CD14-positive monocyte (primary cell): ENCODE measurements at regions not wholly inside any gene's neighbourhood (a gene's known extent, or its start where the extent isn't known, plus 50 kb on each side); places are given as distances from the start of the nearest gene placed in this dataset.

ENCODE experiments used
- DNase-seq, 3 donors: peaks; one replicate each; pipeline ENCODE4 v3.0.0-alpha.2; 2011 to 2022
- H2AFZ ChIP-seq: 2 replicates; pipeline ENCODE4 v1.6.0; 2012; ENCODE audit warnings: mild to moderate bottlenecking, low read depth, low read length, inconsistent platforms; ENCODE audit not compliant: insufficient read depth, poor library complexity, severe bottlenecking
- H3K27ac ChIP-seq, 2 donors: 1 replicate in 1 of 2; 2 replicates in 1 of 2; pipeline ENCODE4 v1.5.1; 2012 to 2013; ENCODE audit warnings: low read length in 2 of 2, control low read depth in 1 of 2, inconsistent platforms in 1 of 2, low read depth in 1 of 2, mild to moderate bottlenecking in 1 of 2
- H3K27me3 ChIP-seq, 2 donors: one replicate each; pipeline versions ENCODE4 v1.6.0 to v1.6.1; 2011 to 2013; ENCODE audit warnings: low read length in 2 of 2; ENCODE audit not compliant: control insufficient read depth in 2 of 2, insufficient read depth in 2 of 2
- H3K36me3 ChIP-seq, 2 donors: replicated peaks in 1 of 2; 1 replicate in 1 of 2; 2 replicates in 1 of 2; pipeline versions ENCODE4 v1.5.1 to v1.6.1; 2012 to 2013; ENCODE audit warnings: low read length in 2 of 2, control low read depth in 1 of 2, inconsistent platforms in 1 of 2, mild to moderate bottlenecking in 1 of 2; ENCODE audit not compliant: insufficient read depth in 2 of 2, control insufficient read depth in 1 of 2
- H3K4me1 ChIP-seq, 2 donors: 1 replicate in 1 of 2; 2 replicates in 1 of 2; pipeline versions ENCODE4 v1.5.1 to v1.6.1; 2012 to 2013; ENCODE audit warnings: low read length in 2 of 2, control low read depth in 1 of 2, inconsistent platforms in 1 of 2, mild to moderate bottlenecking in 1 of 2, moderate library complexity in 1 of 2; ENCODE audit not compliant: insufficient read depth in 2 of 2, control insufficient read depth in 1 of 2
- H3K4me2 ChIP-seq: replicated peaks from 2 replicates; pipeline ENCODE3; 2012; ENCODE audit warnings: low read length, moderate library complexity, mild to moderate bottlenecking; ENCODE audit not compliant: poor library complexity, severe bottlenecking; ENCODE audit errors: extremely low read depth
- H3K4me3 ChIP-seq, 3 experiments: fragments of 200-600 bp in 1 of 3; sonication (generic) in 1 of 3; replicated peaks in 1 of 3; 1 replicate in 2 of 3; 2 replicates in 1 of 3; pipeline ENCODE4 v1.5.1; 2011 to 2013; ENCODE audit warnings: low read length in 3 of 3, mild to moderate bottlenecking in 3 of 3, control low read depth in 2 of 3, low read depth in 2 of 3, inconsistent platforms in 1 of 3, moderate library complexity in 1 of 3
- H3K79me2 ChIP-seq: 2 replicates; pipeline ENCODE4 v1.6.0; 2012; ENCODE audit warnings: mild to moderate bottlenecking, control low read depth, inconsistent platforms, low read length, moderate library complexity; ENCODE audit not compliant: insufficient read depth
- H3K9ac ChIP-seq: 2 replicates; pipeline ENCODE4 v1.6.0; 2017; ENCODE audit warnings: low read length, mild to moderate bottlenecking; ENCODE audit not compliant: insufficient read depth, poor library complexity, severe bottlenecking
- H3K9me3 ChIP-seq, 2 donors: replicated peaks in 1 of 2; 1 replicate in 1 of 2; 2 replicates in 1 of 2; pipeline versions ENCODE4 v1.5.1 to v1.6.1; 2012 to 2013; ENCODE audit warnings: low read length in 2 of 2, control low read depth in 1 of 2; ENCODE audit not compliant: control insufficient read depth in 1 of 2, insufficient read depth in 1 of 2
- H4K20me1 ChIP-seq: 2 replicates; pipeline ENCODE4 v1.6.0; 2012; ENCODE audit warnings: mild to moderate bottlenecking, low read length, control low read depth, moderate library complexity; ENCODE audit not compliant: insufficient read depth
- H3K27ac Mint-ChIP-seq, 7 donors: one replicate each; pipeline ENCODE4 v1.8.0; 2020; ENCODE audit warnings: mild to moderate bottlenecking in 7 of 7, mixed read lengths in 7 of 7, moderate library complexity in 6 of 7, inconsistent platforms in 2 of 7
- H3K27me3 Mint-ChIP-seq, 3 donors: one replicate each; pipeline ENCODE4 v1.8.0; 2021 to 2022; ENCODE audit warnings: low read depth in 3 of 3, mild to moderate bottlenecking in 3 of 3, mixed read lengths in 3 of 3, moderate library complexity in 3 of 3, inconsistent platforms in 1 of 3
- H3K36me3 Mint-ChIP-seq, 2 donors: one replicate each; pipeline ENCODE4 v1.8.0; 2020; ENCODE audit warnings: mixed read lengths in 2 of 2, inconsistent platforms in 1 of 2, mild to moderate bottlenecking in 1 of 2
- H3K4me1 Mint-ChIP-seq: one replicate; pipeline ENCODE4 v1.8.0; 2020; ENCODE audit warnings: mild to moderate bottlenecking, mixed read lengths
- H3K4me3 Mint-ChIP-seq, 2 donors: one replicate each; pipeline ENCODE4 v1.8.0; 2020; ENCODE audit warnings: mild to moderate bottlenecking in 2 of 2, mixed read lengths in 2 of 2, moderate library complexity in 1 of 2
- H3K9me3 Mint-ChIP-seq, 7 donors: one replicate each; pipeline ENCODE4 v1.8.0; 2020 to 2022; ENCODE audit warnings: mixed read lengths in 7 of 7, mild to moderate bottlenecking in 6 of 7, moderate library complexity in 6 of 7, inconsistent platforms in 2 of 7
- CTCF ChIP-seq: fragments of 200-600 bp; IDR thresholded peaks from one replicate; pipeline ENCODE4 v1.8.0; 2022; ENCODE audit warnings: antibody characterized with exemption, mild to moderate bottlenecking
- WGBS: methylation state at CpG from one replicate; pipeline ENCODE4 v1.1.5; 2013; ENCODE audit warnings: missing lambda C conversion rate; ENCODE audit not compliant: insufficient coverage; 5-methylcytosine and 5-hydroxymethylcytosine counted together
- intact Hi-C, 2 donors: fragments of 100-400 bp; cut with micrococcal nuclease; formaldehyde crosslinking; loops; one replicate each; pipeline versions ENCODE4 v1.15.0 to v1.15.1; 2023

- H3K9ac ChIP-seq = no peak overlapping the region
- no peak overlapping the region for H3K27ac Mint-ChIP-seq
- no peak overlapping the region for H2AFZ ChIP-seq
- H3K36me3 ChIP-seq = no peaks in the 10 kb centered on the region
- intact Hi-C loops = no loop called here
- no peak overlapping the region for H3K4me2 ChIP-seq
- peaks cover 2 to 11% (median 6%) of the 10 kb centered on the region in 7 donors for H3K9me3 Mint-ChIP-seq
- H3K4me3 ChIP-seq = no peak overlapping the region
- TF ChIP-seq CTCF = no peak
- no peaks in the 10 kb centered on the region for H3K9me3 ChIP-seq
- no peaks in the 10 kb centered on the region for H4K20me1 ChIP-seq
- no peak overlapping the region for H3K4me3 Mint-ChIP-seq
- H3K27me3 ChIP-seq = no peaks in the 10 kb centered on the region
- no peaks in the 10 kb centered on the region for H3K4me1 ChIP-seq
- no peak for DNase-seq
- whole genome bisulfite sequencing = no CpG with 5 or more reads among the region's 2 CpGs
- H3K36me3 Mint-ChIP-seq = no peaks in the 10 kb centered on the region
- peaks cover 0 to 3% (median 1%) of the 10 kb centered on the region in 3 donors for H3K27me3 Mint-ChIP-seq
- H3K27ac ChIP-seq = no peak overlapping the region
- no peaks in the 10 kb centered on the region for H3K4me1 Mint-ChIP-seq
- H3K79me2 ChIP-seq = no peaks in the 10 kb centered on the region
Measured at GRCh38 chr3:101043687-101044078, 50.5 kb upstream of the ABI3BP start.

GRCh38 chr3:101042996-101043686 is 49.9 kb upstream of the ABI3BP start:
- Histone ChIP-seq H3K79me2 (no peaks in the 10 kb centered on the region), H3K9ac (no peak overlapping the region), H3K27ac (no peak overlapping the region), H3K4me2 (no peak overlapping the region), H3K4me3 (no peak overlapping the region), H3K27me3 (no peaks in the 10 kb centered on the region), H4K20me1 (no peaks in the 10 kb centered on the region), H3K36me3 (no peaks in the 10 kb centered on the region), H3K9me3 (no peaks in the 10 kb centered on the region), H3K4me1 (no peaks in the 10 kb centered on the region), H2AFZ (no peak overlapping the region)
- intact Hi-C loops = no loop called here
- Mint-ChIP-seq H3K9me3 (peaks cover 2 to 9% (median 5%) of the 10 kb centered on the region in 7 donors), H3K27ac (no peak overlapping the region), H3K36me3 (no peaks in the 10 kb centered on the region), H3K4me1 (no peaks in the 10 kb centered on the region), H3K4me3 (no peak overlapping the region), H3K27me3 (peaks cover 0 to 3% (median 1%) of the 10 kb centered on the region in 3 donors)
- TF ChIP-seq CTCF = no peak
- DNase-seq = no peak
